ENCODE measurements at regions not wholly inside any gene's neighbourhood (a gene's known extent, or its start where the extent isn't known, plus 50 kb on each side); places are given as distances from the start of the nearest gene placed in this dataset.

DNA sequence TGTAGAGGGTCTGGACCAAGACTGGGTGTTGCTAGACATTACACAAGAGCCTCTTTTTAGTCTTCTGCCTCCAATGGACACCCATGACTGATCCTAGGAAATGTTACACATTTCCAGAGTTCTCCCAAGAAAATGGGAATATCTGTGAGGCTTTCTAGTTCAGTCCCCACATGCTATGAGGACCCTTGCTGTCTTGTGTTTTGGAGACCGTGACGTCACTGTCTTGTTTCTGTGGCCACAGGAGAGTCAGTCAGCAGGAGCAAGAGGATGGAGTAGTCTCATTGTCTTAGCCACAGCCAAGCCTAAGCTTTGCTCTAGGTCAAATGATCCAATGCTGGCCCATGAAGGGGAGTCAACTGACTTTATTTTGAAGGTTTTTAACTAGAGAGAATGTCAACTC is 820.1 kb upstream of the RBFOX1 start:
- DNase-seq (ENCODE audit: low read depth) = no peak

DNA sequence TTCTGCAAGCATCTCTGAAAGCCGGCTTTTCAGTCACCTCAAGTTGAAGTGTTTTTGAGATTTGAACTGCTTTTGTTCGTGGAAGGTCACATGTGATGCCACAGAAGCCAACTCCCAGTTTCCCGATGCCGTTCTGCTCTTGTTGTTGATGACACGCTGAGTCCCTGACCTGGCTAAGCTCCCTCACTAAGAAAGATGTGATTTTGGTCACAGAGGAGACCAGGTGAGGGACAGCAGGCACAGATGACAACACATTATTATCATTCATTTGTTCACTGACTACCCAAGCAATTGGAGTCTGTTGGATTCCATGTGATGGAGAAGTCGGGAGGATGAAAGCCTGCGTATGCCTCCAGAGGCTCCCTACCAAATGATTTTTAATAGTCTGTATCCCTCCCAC is 822.4 kb upstream of the RBFOX1 start:
- DNase-seq (ENCODE audit: low read depth) = no peak

DNA sequence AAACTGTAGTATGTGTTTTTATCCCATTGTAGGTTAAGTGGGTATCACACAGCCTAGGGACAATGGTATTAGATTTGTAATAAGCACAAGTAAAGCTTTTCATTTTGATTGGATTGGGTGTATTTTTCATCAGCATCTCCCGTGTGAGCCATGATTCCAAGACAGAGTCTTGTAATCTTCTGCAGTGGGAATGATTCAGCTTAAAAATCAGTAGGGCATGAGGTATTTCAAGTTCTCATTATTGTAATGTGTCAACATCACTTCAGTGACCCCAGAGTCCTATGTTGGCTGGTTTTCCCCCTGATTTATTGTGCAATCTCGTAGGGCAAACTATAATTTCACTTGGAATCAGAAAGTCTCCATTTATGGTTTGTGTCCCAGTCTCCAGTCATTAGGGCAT is 833.2 kb upstream of the RBFOX1 start:
- DNase-seq (ENCODE audit: low read depth) = no peak

DNA sequence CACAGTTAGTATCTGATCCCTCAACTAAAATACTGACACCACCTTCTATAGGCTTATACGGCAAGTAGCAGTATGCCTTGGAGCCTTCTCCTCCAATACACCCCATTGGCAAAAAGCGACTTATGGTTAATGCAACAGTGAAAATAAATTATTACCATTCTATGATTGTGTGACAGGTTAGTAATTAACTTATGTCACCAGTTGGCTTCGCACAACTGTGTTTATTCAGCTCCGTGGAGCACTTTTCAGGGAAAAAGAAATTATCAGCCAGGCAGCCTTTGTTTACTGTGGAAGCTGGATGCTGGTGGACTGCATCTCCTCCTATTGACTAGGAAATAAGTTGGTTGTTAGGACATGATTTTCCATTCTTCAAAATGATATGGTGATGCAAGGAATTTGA is 833.8 kb upstream of the RBFOX1 start:
- no peak for DNase-seq (ENCODE audit: low read depth)

DNA sequence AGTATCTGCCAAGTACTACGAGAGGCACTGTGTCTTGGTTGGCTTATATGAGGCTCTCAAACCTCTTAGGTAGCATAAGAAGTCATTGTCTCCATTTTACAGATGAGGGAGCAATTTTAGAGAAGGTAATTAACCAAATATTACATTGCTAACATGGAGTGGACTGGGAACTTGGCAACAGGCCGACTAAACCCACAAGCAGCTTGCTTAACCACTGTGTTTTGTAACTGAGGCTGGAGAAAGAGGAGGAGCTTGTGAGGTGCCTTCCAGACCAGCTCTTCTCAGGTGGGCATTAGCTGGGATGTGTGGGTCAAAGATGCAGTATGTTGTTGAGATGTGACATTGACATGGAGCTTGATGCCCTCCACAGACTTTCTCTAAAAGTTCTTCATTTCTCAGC is 835.6 kb upstream of the RBFOX1 start:
- DNase-seq (ENCODE audit: low read depth) = peak; percentile 2

DNA sequence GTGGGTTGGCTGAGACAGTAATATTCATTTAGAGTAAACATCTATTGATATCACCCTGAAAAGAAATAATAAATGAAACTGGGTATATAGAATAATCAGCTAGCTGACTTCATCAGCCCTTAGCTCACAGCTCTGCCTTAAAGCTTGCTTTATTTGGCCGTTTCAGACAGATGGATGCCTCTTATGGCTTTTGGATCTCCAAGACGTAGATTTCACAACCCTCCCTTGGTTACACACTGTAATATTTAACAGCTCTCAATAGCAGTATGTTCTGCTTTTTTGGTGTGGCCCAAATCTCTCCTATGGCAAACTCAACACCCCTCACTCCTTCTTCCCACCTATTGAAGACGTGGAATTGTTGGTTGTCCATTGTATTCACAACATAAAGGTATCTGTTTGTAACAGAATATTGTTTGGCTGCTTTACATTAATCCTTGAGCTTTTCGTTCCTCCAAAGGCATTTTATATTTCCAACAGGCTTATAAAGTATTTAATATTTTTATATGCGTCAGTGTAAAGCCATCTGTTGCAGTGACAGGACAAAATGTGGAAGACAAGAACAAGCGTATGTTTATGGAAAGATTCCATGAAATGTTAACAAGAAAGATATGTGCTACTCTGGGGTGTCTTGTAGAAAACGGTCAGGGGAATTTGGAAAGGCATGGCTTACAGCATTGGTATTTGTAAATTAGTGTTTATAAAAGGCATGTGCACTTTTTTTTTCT is 837.0 kb upstream of the RBFOX1 start:
- no peak for DNase-seq (ENCODE audit: low read depth)

DNA sequence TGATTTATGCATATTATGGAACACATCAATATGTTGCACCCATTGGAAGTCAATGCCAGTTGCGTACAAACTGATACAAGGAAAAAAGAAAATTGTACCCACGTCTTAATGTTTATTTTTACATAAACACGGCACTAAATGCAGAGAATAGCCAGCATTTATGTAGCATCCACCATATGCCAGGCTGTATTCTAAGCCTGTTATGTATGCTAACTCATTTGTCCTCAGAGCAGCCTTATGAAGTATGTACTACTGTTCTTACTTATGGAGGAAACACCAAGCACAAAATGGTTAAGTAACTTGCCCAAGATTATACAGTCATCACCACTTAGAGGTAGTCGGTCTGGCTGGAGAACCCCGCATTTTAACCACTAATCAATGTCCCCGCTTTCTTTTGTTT is 837.9 kb upstream of the RBFOX1 start:
- DNase-seq (ENCODE audit: low read depth) = no peak

DNA sequence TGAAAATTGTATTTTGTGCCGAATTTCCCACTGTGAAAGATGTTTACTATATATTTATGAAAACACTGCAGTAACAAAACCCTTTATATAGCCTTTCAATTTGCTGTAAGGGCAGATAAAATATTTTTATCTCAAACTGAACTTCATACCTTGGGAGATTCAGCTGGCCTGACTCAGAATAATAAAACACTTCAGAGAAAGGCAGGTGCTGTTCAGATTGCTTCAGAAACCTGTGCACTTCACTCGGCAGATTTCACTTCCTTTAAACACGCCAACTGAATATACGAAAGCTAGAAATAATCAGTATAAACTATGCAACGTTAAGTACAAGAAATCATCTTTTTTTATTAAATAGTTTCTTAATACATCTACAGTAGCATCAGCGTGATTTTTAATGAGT is 839.1 kb upstream of the RBFOX1 start:
- no peak for DNase-seq (ENCODE audit: low read depth)

DNA sequence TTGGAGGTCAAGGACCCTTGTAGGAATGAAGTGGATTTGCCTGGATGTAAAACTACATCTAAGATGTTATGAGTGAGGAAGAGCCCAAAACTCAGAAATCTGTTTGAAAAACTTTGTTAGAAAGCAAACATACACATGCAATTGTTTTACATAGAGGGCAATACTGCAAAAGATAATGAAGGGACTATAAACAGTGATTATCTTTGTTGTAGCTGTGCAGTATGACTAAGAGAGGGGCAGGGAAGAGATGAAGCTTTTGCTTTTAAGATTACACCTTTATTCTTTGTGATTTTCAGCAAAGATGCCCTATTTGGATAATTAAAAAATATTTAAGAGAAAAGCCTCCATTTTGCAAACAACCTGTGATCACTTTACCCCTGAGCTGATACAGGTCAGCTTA is 839.9 kb upstream of the RBFOX1 start:
- no peak for DNase-seq (ENCODE audit: low read depth)

DNA sequence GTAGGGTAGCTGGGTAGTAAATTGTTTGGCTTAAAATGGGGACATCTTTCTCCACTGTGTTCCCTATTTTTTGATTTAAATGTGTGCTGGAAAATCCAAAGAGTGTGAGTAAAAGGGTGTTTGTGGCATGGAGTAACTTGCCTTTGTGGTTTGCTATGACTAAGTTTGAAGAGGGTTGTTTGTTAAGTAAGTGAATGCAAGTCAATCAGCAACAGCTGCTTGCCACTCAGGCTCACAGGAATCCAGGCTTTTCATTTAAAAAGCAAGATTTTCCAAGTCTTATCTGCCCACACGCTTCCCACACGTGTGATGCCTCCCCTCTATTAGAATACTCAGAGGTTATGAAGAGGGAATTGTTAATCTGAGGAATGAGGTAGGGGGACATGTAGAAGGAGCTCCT is 847.7 kb upstream of the RBFOX1 start:
- no peak for DNase-seq (ENCODE audit: low read depth)

DNA sequence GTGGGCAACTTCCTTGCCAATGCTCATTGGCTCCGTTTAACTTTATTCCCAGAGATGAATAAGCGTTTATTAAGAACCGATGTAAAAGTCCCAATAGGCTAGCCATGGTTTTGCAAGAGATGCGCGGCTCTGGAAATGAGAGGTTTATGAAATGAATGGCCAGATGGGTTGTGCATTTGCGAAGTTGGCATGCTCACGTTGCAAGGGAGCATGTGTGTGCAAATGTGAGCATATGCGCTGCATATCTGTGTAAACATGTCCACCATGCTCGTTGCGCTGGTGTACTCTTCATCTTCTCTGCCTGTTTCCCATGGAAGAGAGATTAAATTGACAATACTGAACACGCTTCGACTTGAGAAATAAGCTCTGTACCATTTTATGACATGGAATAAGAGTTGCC is 848.6 kb upstream of the RBFOX1 start:
- no peak for DNase-seq (ENCODE audit: low read depth)

DNA sequence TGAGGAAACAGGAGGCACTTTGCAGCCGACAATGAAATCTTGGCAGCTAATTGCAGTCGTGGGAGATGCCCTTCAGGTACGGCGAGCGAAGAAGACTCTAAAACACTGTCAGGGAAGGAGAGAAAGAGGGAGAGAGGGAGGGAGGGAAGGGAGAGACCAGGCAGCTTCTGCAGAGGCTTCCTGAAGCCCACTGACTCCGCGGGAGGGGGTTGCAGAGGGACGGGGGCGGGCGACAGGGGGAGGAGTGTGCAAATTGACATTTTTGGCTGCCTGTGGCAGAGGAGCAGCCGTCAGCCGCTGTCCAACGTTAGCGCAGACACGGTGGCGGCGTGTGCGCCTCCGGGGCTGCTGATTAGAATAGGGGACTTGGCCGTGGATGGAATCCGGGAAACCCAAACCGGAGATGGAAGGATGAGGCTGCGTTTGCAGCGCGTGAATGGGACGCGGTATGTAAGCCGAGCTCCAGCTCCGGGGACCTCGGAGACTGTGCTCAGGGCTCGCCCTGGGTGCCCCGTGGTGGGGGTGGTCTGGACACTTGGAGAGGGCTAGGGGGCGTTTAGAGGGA is 849.1 kb upstream of the RBFOX1 start:
- no peak for DNase-seq (ENCODE audit: low read depth)

DNA sequence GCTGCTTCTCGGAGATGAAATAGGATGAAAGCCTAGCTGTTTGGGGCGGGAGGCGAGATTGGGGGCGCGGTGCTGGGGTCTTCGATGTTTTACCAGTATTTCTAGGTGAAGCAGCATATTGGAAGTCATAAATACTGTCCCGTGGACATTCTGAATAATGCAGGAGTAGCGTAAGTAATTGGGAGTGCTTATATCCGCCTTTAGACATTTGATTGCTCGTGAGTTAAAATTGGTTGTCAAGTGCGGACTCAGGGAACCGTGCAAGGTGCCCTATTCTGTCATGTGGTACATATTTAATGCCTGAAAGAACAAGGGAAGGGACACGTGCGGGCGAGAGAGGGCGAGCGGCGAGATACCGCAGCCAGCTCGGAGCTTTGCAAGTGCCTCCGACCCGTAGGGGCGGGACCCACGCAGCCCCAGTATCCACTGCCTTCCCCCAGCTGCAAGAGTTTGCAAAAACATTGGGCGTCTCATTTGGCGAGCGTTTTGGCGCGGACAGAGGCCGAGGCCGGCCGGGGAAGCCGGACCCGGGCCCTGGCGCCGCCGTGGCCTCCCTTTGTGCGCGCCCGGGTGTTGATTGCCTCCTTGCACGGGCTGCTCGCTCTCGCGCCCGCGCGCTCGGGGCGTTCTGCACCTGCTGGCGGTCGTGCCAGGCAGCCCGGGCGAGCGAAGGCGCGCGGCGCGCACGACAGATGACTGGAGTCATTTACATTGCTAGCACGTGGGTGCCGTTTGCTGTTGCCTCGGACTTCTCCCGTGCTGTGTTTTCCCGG is 849.8 kb upstream of the RBFOX1 start:
- no peak for DNase-seq (ENCODE audit: low read depth)

DNA sequence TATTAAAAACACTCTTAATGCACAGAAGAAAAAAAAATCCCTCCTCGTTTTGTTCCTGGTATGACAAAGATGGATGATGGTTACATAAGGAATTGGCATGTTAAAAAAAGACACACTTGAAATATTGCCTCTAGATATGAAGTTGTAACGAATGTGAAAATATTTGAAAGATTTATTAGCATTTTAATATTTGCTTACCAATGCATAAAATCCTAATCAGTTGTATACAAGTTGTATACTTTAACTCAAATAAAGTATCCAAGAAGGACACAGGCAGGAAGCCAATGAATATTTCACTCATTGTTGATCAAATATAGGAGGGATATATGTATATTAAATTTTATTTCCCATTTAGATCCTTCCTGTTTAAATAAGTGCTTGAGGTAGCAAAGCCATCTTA is 850.8 kb upstream of the RBFOX1 start:
- no peak for DNase-seq (ENCODE audit: low read depth)

DNA sequence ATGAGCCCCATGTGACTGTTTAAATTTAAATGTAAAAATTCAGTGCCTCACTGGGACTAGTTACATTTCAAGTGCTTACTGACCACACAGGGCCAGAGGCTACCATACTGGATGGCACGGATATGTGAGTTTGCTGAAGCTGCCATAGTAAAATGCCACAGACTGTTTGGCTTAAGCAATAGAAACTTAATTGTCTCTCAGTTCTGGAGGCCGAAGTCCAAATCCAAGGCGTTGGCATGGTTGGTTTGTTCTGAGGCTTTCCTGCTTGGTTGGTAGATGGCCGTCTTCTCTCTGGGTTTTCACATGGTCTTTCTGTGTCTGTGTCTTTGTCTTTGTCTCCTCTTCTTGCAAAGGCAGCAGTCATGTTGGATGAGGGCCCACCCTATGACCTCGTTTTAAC is 878.9 kb upstream of the RBFOX1 start:
- DNase-seq (ENCODE audit: low read depth) = no peak

DNA sequence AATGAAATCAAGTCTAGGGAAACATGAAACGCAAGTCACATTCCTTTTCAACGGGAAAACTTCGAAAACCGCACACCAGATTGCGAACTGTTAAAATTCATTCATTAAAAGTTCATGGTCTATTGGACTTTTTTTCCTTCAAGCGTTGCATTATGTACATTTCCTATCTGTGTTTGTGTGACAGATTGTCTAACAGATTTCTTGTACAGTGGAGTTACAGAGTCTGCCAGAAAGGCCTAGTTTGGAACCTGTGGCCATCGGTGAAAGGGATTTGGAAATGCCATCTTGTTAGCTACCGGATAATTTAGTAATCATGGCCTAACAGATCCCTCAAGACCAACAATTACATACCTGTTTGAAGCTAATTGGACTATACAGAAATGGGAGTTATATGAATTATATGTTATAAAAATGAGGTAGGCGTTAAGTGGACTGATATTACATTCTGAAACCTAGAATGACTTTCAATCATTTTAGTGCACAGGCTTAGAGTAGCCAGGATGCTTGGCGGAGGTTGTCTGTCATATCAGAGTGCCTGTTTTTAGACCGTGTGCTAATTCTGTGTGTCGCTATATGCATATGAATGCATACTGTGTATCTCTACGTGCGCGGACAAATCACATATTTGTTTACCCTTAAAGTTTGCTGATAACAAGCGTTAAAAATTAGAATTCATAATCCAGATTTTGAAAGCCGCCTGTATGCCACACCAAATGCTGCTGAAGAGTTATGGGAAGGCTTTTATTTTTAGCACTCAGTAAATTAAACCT is 885.4 kb upstream of the RBFOX1 start:
- no peak for DNase-seq (ENCODE audit: low read depth)

DNA sequence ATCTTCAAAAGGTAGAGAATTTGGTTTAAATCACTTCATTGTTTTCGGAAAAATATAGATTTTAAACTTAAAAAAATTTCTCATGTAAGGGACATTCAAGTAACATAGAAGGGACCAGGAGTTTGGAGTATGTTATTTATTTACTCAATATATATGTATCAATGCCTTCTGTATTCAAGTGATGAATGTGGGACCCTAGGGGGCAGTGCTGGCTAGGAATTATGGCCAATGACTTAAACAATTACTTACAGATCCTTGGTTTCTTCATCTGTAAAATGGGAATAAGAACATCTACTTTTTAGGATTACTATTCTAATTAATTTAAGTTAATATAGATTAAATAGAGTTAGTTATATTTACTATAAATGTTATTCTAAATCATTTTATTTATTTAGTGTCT is 886.3 kb upstream of the RBFOX1 start:
- DNase-seq (ENCODE audit: low read depth) = no peak

DNA sequence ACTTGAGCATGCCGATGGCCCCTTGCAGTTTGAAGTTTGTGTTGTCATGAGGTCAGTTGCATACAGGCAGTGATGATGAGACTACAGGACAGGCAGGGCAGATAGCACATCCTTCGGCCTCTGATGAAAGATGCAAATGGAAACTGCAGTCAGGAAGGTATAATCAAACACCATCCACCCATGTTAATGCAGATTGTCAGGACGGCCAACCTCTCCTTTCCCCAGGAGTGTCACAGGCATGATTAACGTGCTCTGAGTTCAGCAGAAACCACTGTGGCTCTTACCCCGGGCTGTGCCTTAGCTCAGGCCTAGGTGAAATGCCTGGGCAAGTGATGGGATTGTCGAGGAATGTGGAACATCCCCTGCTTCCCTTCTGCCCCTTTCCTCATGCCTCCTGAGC is 893.5 kb upstream of the RBFOX1 start:
- DNase-seq (ENCODE audit: low read depth) = no peak

DNA sequence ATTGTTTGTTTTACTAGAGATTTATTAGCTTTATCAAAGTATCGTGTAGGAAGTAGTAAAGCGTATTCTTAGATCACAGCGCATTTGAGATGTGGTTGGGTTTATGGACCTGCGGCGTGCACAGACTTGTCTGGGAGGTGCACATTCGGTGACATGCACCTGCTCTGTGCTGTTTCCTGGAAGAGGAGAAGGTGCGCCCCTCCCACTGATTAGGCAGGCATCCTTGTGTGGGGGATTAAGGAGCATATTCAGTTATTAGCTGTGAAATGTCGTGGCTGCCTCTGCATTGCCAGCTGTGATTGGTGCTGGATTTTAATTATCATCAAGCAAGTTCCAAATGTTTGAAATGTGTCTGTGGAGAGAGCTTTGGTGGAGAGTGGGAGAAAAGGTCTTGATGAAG is 903.8 kb upstream of the RBFOX1 start:
- DNase-seq (ENCODE audit: low read depth) = no peak

DNA sequence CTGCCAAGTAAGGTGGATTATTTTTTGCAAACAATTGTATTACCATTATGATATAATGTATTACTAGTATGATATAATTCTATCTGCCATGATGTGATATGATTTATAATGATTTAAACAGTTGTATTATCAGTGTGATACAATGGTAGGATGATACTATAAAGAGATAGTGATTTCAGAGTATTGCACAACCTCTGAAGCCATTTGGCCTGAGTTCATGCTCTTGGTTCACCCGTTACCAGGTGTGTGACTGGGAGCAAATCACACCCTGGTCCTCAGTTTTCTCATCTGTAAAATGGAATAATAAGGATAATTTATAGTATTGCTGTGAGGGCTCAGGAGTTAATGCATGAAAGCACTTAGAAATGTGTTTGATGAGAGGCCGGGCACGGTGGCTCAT is 905.0 kb upstream of the RBFOX1 start:
- no peak for DNase-seq (ENCODE audit: low read depth)

DNA sequence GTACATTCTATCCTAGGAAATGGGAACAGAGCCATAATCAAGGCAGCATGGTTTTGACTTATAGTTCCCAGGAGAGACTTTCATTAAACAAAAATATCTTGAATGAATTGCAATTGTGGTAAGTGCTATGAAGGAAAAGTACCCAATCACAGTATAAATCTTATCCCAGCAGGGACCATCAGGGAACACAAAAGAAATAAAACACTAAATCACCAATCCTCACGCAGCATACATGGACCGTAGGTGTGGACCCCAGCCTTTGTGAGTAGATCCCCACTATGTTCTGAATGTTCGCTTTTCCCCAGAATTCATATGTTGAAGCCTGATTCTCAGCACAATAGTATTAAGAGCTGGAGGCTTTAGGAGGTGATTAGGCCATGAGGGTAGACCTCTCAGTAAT is 925.0 kb upstream of the RBFOX1 start:
- no peak for DNase-seq (ENCODE audit: low read depth)

DNA sequence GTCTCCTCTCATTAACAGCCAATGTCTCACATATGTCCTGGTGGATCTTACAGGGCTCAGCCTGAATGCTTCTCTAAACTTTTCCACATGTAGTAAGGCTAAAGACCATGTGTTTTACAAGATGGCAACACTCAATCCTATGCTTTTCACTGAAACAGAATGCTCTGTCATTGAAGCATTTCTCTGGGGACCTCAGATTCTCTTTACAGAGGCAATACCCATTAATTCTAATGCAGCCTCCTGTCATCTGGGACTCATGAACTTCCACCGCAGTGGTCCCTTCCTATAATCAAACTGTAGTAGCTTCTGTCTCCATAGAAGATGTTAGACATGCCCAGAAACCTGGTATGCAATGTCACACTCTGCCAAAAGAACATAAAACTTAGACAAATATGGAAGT is 926.6 kb upstream of the RBFOX1 start:
- DNase-seq (ENCODE audit: low read depth) = no peak

All from M059J (cell line).